ENCODE measurements at regions not wholly inside any gene's neighbourhood (a gene's known extent, or its start where the extent isn't known, plus 50 kb on each side); places are given as distances from the start of the nearest gene placed in this dataset.

DNA sequence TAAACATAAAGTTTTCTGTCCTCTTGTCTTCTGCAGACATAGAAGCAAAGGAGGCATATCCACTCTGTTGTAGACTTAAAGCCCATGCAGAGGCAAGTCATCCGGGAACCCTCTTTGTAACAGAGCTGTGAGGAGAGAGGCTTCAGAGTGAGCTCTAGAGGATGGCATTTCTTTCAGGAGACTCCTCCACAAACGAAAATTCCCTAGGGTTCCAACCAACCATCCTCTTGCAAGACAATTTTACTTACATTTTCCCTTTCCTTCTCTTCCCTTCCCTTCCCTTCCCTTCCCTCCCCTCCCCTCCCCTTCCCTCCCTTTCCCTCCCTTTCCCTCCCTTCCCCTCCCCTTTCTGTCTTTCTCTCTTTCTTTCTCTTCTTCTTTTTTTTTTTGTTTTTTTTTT lies 446.3 kb upstream of the MAP2 start:
- no peak overlapping the region for H4K8ac ChIP-seq (ENCODE audit: extremely low read depth, insufficient read depth, low read length)

More for the DNA sequence above, 446.3 kb upstream of the MAP2 start:
- TF ChIP-seq KDM1A (IDR thresholded peaks at IDR 0.05; ENCODE audit: borderline replicate concordance, low read length) (no peak), HDAC6 (IDR thresholded peaks at IDR 0.05; ENCODE audit: low read depth, low read length) (no peak), POU5F1 (IDR thresholded peaks at IDR 0.05; ENCODE audit: low read depth, low read length) (no peak), SAP30 (IDR thresholded peaks at IDR 0.05; ENCODE audit: insufficient read depth, insufficient replicate concordance, low read length) (no peak)
- TF ChIP-seq, protein P1, sequence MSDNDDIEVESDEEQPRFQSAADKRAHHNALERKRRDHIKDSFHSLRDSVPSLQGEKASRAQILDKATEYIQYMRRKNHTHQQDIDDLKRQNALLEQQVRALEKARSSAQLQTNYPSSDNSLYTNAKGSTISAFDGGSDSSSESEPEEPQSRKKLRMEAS (IDR thresholded peaks at IDR 0.05), result no peak
- Histone ChIP-seq H2BK15ac (ENCODE audit: low read length) (no peak overlapping the region), H2BK5ac (ENCODE audit: low read depth, low read length) (no peak overlapping the region), H3K18ac (ENCODE audit: extremely low read depth, low read length) (no peak overlapping the region), H3K79me2 (ENCODE audit: control insufficient read depth in 1 of 2, insufficient read depth in 2 of 2, low read length in 2 of 2) (no peaks in the 10 kb centered on the region), H2AK5ac (ENCODE audit: low read depth, low read length) (no peak overlapping the region), H4K91ac (replicated peaks; ENCODE audit: insufficient read length, low read length) (no peak overlapping the region), H3K9me3 (ENCODE audit: insufficient read depth in 2 of 2, low read depth in 1 of 2, low read length in 1 of 2) (no peaks in the 10 kb centered on the region), H3K36me3 (ENCODE audit: control insufficient read depth in 2 of 4, insufficient read depth in 4 of 4, low read length in 3 of 4) (no peaks in the 10 kb centered on the region), H3K4me3 (ENCODE audit: extremely low read depth in 1 of 4, insufficient read depth in 2 of 4, low read depth in 3 of 4, low read length in 4 of 4) (no peak overlapping the region), H4K5ac (ENCODE audit: insufficient read length, low read depth, low read length) (no peak overlapping the region), H2AFZ (ENCODE audit: low read length) (no peak overlapping the region), H3K79me1 (ENCODE audit: low read depth, low read length) (no peaks in the 10 kb centered on the region), H3K23me2 (ENCODE audit: low read depth, low read length) (no peaks in the 10 kb centered on the region), H3K14ac (ENCODE audit: insufficient read length) (no peak overlapping the region), H3K56ac (replicated peaks; ENCODE audit: insufficient read length, low read depth, low read length) (no peak overlapping the region), H4K20me1 (replicated peaks in 1 of 2; ENCODE audit: control insufficient read depth in 1 of 2, insufficient read depth in 2 of 2, low read length in 2 of 2) (no peaks in the 10 kb centered on the region), H2BK20ac (ENCODE audit: low read length) (no peak overlapping the region), H3K4me1 (replicated peaks in 1 of 4; ENCODE audit: control insufficient read depth in 3 of 4, insufficient read depth in 4 of 4, low read length in 3 of 4) (no peaks in the 10 kb centered on the region), H3K4me2 (ENCODE audit: insufficient read depth in 1 of 2, low read depth in 2 of 2, low read length in 2 of 2) (no peak overlapping the region), H3K9ac (replicated peaks in 1 of 4; ENCODE audit: extremely low read depth in 1 of 4, low read depth in 3 of 4, low read length in 3 of 4) (no peak overlapping the region), H3K27me3 (replicated peaks in 1 of 4; ENCODE audit: control insufficient read depth in 3 of 4, extremely low read depth in 1 of 4, insufficient read depth in 3 of 4, low read length in 3 of 4) (no peaks in the 10 kb centered on the region), H3K23ac (ENCODE audit: insufficient read length) (no peak overlapping the region), H2BK120ac (replicated peaks; ENCODE audit: low read depth, low read length) (no peak overlapping the region), H2BK12ac (ENCODE audit: low read depth, low read length) (no peak overlapping the region), H3K27ac (ENCODE audit: low read depth, low read length) (no peak overlapping the region), H3K4ac (replicated peaks; ENCODE audit: insufficient read length, low read depth, low read length) (no peak overlapping the region)
- CTCF ChIA-PET (ENCODE audit: partially characterized antibody), result no interaction called here
- no peak for FAIRE-seq
- 85% methylated on average over 2 of the region's 2 CpGs; no CpG with 5 or more reads in 1 of the 2 experiments for WGBS, 2 experiments (ENCODE audit: extremely low coverage in 1 of 2, insufficient coverage in 1 of 2, insufficient read length in 1 of 2, insufficient replicate concordance in 2 of 2, low coverage in 1 of 2, low lambda C conversion rate in 2 of 2, missing lambda C conversion rate in 1 of 2)
- POLR2A ChIA-PET (ENCODE audit: partially characterized antibody), result no interaction called here
- DNase-seq (ENCODE audit: low read depth in 1 of 2, low spot score in 2 of 2), result no peak
